Non-pigmented ciliary epithelial cell (primary cell): ENCODE measurements at regions not wholly inside any gene's neighbourhood (a gene's known extent, or its start where the extent isn't known, plus 50 kb on each side); places are given as distances from the start of the nearest gene placed in this dataset.
"Not testable (repeated sequence)": the region's sequence is repeated elsewhere in the genome, so short reads cannot be mapped to it uniquely, and the experiment has no call there.

Experiments used
- DNase-seq: peaks from one replicate; pipeline ENCODE4 v3.0.0-alpha.2; 2010; ENCODE audit warnings: low read depth

- no peak for DNase-seq
Observed at GRCh38 chr14:85319101-85319500, 210.8 kb upstream of the FLRT2 start.

- no peak for DNase-seq
Observed at GRCh38 chr14:85319998-85320630, 209.8 kb upstream of the FLRT2 start.

GRCh38 chr14:85325134-85326017, 204.6 kb upstream of the FLRT2 start:
- no peak for DNase-seq

GRCh38 chr14:85332401-85332800, 197.5 kb upstream of the FLRT2 start:
- no peak for DNase-seq

GRCh38 chr14:85333313-85333712, 196.6 kb upstream of the FLRT2 start:
- DNase-seq = no peak

- DNase-seq = no peak
Observed at GRCh38 chr14:85333841-85334240, 196.1 kb upstream of the FLRT2 start.

GRCh38 chr14:85334316-85334715, 195.6 kb upstream of the FLRT2 start:
- DNase-seq = no peak

GRCh38 chr14:85336257-85336656, 193.7 kb upstream of the FLRT2 start:
- DNase-seq = no peak

- DNase-seq = no peak
Observed at GRCh38 chr14:85336817-85337216, 193.1 kb upstream of the FLRT2 start.

GRCh38 chr14:85338895-85339294, 191.0 kb upstream of the FLRT2 start:
- DNase-seq = no peak

- no peak for DNase-seq
Observed at GRCh38 chr14:85342858-85343607, 186.9 kb upstream of the FLRT2 start.

- DNase-seq = no peak
Observed at GRCh38 chr14:85344171-85344570, 185.8 kb upstream of the FLRT2 start.

GRCh38 chr14:85344847-85345570, 184.9 kb upstream of the FLRT2 start:
- DNase-seq = no peak

GRCh38 chr14:85350667-85351066, 179.3 kb upstream of the FLRT2 start:
- DNase-seq = no peak

GRCh38 chr14:85352588-85352987, 177.4 kb upstream of the FLRT2 start:
- DNase-seq = not testable (repeated sequence)

- no peak for DNase-seq
Observed at GRCh38 chr14:85357120-85357519, 172.8 kb upstream of the FLRT2 start.

- no peak for DNase-seq
Observed at GRCh38 chr14:85358136-85358785, 171.7 kb upstream of the FLRT2 start.

GRCh38 chr14:85359505-85359904, 170.4 kb upstream of the FLRT2 start:
- DNase-seq = no peak

GRCh38 chr14:85363358-85363757, 166.6 kb upstream of the FLRT2 start:
- no peak for DNase-seq

GRCh38 chr14:85366226-85366625, 163.7 kb upstream of the FLRT2 start:
- no peak for DNase-seq

- no peak for DNase-seq
Observed at GRCh38 chr14:85380881-85381280, 149.1 kb upstream of the FLRT2 start.

- no peak for DNase-seq
Observed at GRCh38 chr14:85382341-85382740, 147.6 kb upstream of the FLRT2 start.
